Breast epithelium (tissue), 4 donors: ENCODE measurements at regions not wholly inside any gene's neighbourhood (a gene's known extent, or its start where the extent isn't known, plus 50 kb on each side); places are given as distances from the start of the nearest gene placed in this dataset.

ENCODE experiments used
- DNase-seq, 2 donors: peaks; one replicate each; pipeline ENCODE4 v3.0.0-alpha.2; 2019; ENCODE audit warnings: low spot score in 2 of 2
- H3K27ac ChIP-seq, 2 donors: fragments of 200-600 bp; sonication (generic) in 1 of 2; one replicate each; pipeline ENCODE4 v1.5.1; 2016 to 2019; ENCODE audit warnings: mild to moderate bottlenecking in 1 of 2
- H3K27me3 ChIP-seq, 2 donors: fragments of 200-600 bp; sonication (generic) in 1 of 2; one replicate each; pipeline versions ENCODE4 v1.5.1 to v1.6.0; 2017 to 2019; ENCODE audit warnings: control low read depth in 1 of 2, mild to moderate bottlenecking in 1 of 2
- H3K36me3 ChIP-seq: fragments of 200-600 bp; one replicate; pipeline ENCODE4 v1.5.1; 2019
- H3K4me1 ChIP-seq, 2 donors: fragments of 200-600 bp; sonication (generic); one replicate each; pipeline ENCODE4 v1.5.1; 2016 to 2019; ENCODE audit warnings: control low read depth in 1 of 2
- H3K4me3 ChIP-seq, 3 donors: fragments of 200-600 bp; sonication (generic); 1 replicate in 2 of 3; 2 replicates in 1 of 3; pipeline ENCODE4 v1.5.1; 2016 to 2019; ENCODE audit warnings: mild to moderate bottlenecking in 3 of 3, moderate library complexity in 2 of 3
- H3K9me3 ChIP-seq, 2 donors: fragments of 200-600 bp; sonication (generic) in 1 of 2; one replicate each; pipeline ENCODE4 v1.5.1; 2016 to 2019; ENCODE audit warnings: control low read depth in 1 of 2
- CTCF ChIP-seq, 3 donors: fragments of 450-650 bp; IDR thresholded peaks; one replicate each; pipeline ENCODE4 v1.5.1; 2016 to 2017; ENCODE audit warnings: antibody characterized with exemption in 3 of 3, mild to moderate bottlenecking in 3 of 3, moderate library complexity in 3 of 3
- POLR2A ChIP-seq: fragments of 450-650 bp; IDR thresholded peaks from one replicate; pipeline ENCODE4 v1.6.1; 2016; ENCODE audit warnings: antibody characterized with exemption, mild to moderate bottlenecking, moderate library complexity
- POLR2AphosphoS5 ChIP-seq, 3 donors: sonication (generic); formaldehyde crosslinking; IDR thresholded peaks; one replicate each; pipeline ENCODE4 v1.6.1; 2017; ENCODE audit warnings: antibody characterized with exemption in 3 of 3
- intact Hi-C: fragments of 100-400 bp; cut with DNase I; formaldehyde crosslinking; loops from one replicate; pipeline ENCODE4 v1.15.1; 2023; ENCODE audit warnings: low total_unique reads

GRCh38 chr17:71791311-71791710 is 329.5 kb upstream of the SOX9 start:
- no peak for DNase-seq
- peaks cover 0 to 5% of the 10 kb centered on the region in 2 donors for H3K27me3 ChIP-seq
- H3K36me3 ChIP-seq: no peaks in the 10 kb centered on the region
- H3K27ac ChIP-seq: no peak overlapping the region
- H3K4me1 ChIP-seq: no peaks in the 10 kb centered on the region
- no peak overlapping the region for H3K4me3 ChIP-seq
- intact Hi-C loops: loop anchor here (10.0 kb wide), 1 partner anchor 333 kb away; the partner anchor contains the start of gene SOX9
- H3K9me3 ChIP-seq: no peaks in the 10 kb centered on the region
- TF ChIP-seq POLR2A (no peak), POLR2AphosphoS5 (IDR thresholded peaks at IDR 0.05) (no peak), CTCF (IDR thresholded peaks at IDR 0.05) (no peak)

GRCh38 chr17:71792966-71793365 is 327.9 kb upstream of the SOX9 start:
- H3K27me3 ChIP-seq: peaks cover 0 to 5% of the 10 kb centered on the region in 2 donors
- no peak overlapping the region for H3K27ac ChIP-seq
- intact Hi-C loops: loop anchor here (10.0 kb wide), 1 partner anchor 332 kb away; the partner anchor contains the start of gene SOX9
- no peaks in the 10 kb centered on the region for H3K9me3 ChIP-seq
- H3K4me1 ChIP-seq: no peaks in the 10 kb centered on the region
- no peaks in the 10 kb centered on the region for H3K36me3 ChIP-seq
- no peak overlapping the region for H3K4me3 ChIP-seq
- TF ChIP-seq POLR2AphosphoS5 (IDR thresholded peaks at IDR 0.05): no peak
- no peak for TF ChIP-seq CTCF (IDR thresholded peaks at IDR 0.05)
- no peak for TF ChIP-seq POLR2A
- no peak for DNase-seq

- no peak for TF ChIP-seq POLR2AphosphoS5 (IDR thresholded peaks at IDR 0.05)
- TF ChIP-seq CTCF (IDR thresholded peaks at IDR 0.05): no peak
- TF ChIP-seq POLR2A: no peak
- no peaks in the 10 kb centered on the region for H3K4me1 ChIP-seq
- DNase-seq: no peak
- intact Hi-C loops: loop anchor here (10.0 kb wide), 1 partner anchor 331 kb away; the partner anchor contains the start of gene SOX9
- no peaks in the 10 kb centered on the region for H3K36me3 ChIP-seq
- H3K27me3 ChIP-seq: peaks cover 0 to 5% of the 10 kb centered on the region in 2 donors
- no peak overlapping the region for H3K27ac ChIP-seq
- no peaks in the 10 kb centered on the region for H3K9me3 ChIP-seq
- no peak overlapping the region for H3K4me3 ChIP-seq
Measured at GRCh38 chr17:71793518-71793917, 327.3 kb upstream of the SOX9 start.

GRCh38 chr17:71798701-71799100 is 322.1 kb upstream of the SOX9 start:
- no peak overlapping the region for H3K27ac ChIP-seq

More at GRCh38 chr17:71798701-71799100, 322.1 kb upstream of the SOX9 start:
- no peaks in the 10 kb centered on the region for H3K9me3 ChIP-seq
- H3K27me3 ChIP-seq: peaks cover 0 to 5% of the 10 kb centered on the region in 2 donors
- intact Hi-C loops: loop anchor here (10.0 kb wide), 1 partner anchor 326 kb away; the partner anchor contains the start of gene SOX9
- no peaks in the 10 kb centered on the region for H3K36me3 ChIP-seq
- H3K4me1 ChIP-seq: no peaks in the 10 kb centered on the region
- no peak for DNase-seq
- TF ChIP-seq CTCF (IDR thresholded peaks at IDR 0.05) (no peak), POLR2A (no peak), POLR2AphosphoS5 (IDR thresholded peaks at IDR 0.05) (no peak)
- H3K4me3 ChIP-seq: no peak overlapping the region
